ENCODE measurements at regions not wholly inside any gene's neighbourhood (a gene's known extent, or its start where the extent isn't known, plus 50 kb on each side); places are given as distances from the start of the nearest gene placed in this dataset.
"Not testable (repeated sequence)": the region's sequence is repeated elsewhere in the genome, so short reads cannot be mapped to it uniquely, and the experiment has no call there.

DNA sequence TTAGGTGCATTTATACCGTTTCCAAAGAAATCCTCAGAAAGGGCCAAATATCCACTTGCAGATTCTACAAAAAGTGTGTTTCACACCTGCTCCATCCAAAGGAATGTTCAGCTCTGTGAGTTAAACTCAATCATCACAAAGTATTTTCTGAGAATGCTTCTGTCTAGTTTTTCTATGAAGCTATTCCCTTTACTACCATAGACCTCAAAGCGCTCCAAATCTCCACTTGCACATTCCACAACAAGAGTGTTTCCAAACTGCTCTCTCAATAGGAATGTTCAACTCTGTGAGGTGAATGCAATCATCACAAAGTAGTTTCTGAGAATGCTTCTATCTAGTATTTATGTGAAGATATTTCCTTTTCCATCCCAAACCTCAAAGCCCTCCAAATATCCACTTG is 412.7 kb upstream of the WSB1 start:
- not testable (repeated sequence) for H3K36me3 ChIP-seq; H3K27me3 ChIP-seq (replicated peaks); H3K4me1 ChIP-seq (replicated peaks); DNase-seq (ENCODE audit: low read depth in 1 of 2, low spot score in 2 of 2); H3K4me3 ChIP-seq
- Histone ChIP-seq H3K9me3 (replicated peaks) (peaks cover 12% of the 10 kb centered on the region), H3K27ac (peak overlapping the region; percentile 23)

DNA sequence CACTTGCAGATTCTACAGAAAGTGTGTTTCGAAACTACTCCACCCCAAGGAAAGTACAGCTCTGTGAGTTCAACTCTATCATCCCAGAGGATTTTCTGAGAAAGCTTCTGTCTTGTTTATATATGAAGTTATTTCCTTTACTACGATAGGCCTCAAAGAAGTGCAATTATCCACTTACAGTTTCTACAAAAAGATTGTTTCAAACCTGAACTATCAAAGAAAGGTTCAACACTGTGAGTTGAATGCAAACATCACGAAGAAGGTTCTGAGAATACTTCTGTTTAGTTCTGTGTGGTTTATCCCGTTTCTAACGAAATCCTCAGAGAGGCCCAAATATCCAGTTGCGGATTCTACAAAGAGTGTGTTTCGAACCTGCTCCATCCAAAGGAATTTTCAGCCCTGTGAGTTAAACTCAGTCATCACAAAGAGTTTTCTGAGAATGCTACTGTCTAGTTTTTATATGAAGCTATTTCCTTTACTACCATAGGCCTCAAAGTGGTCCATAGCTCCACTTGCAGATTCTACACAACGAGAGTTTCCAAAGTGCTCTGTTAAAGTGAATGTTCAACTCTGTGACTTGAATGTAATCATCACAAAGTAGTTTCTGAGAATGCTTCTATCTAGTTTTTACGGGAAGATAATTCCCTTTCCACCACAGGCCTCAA is 411.7 kb upstream of the WSB1 start:
- not testable (repeated sequence) for H3K4me3 ChIP-seq; H3K27ac ChIP-seq; DNase-seq (ENCODE audit: low read depth in 1 of 2, low spot score in 2 of 2); H3K27me3 ChIP-seq (replicated peaks); H3K36me3 ChIP-seq; H3K9me3 ChIP-seq (replicated peaks); H3K4me1 ChIP-seq (replicated peaks)

DNA sequence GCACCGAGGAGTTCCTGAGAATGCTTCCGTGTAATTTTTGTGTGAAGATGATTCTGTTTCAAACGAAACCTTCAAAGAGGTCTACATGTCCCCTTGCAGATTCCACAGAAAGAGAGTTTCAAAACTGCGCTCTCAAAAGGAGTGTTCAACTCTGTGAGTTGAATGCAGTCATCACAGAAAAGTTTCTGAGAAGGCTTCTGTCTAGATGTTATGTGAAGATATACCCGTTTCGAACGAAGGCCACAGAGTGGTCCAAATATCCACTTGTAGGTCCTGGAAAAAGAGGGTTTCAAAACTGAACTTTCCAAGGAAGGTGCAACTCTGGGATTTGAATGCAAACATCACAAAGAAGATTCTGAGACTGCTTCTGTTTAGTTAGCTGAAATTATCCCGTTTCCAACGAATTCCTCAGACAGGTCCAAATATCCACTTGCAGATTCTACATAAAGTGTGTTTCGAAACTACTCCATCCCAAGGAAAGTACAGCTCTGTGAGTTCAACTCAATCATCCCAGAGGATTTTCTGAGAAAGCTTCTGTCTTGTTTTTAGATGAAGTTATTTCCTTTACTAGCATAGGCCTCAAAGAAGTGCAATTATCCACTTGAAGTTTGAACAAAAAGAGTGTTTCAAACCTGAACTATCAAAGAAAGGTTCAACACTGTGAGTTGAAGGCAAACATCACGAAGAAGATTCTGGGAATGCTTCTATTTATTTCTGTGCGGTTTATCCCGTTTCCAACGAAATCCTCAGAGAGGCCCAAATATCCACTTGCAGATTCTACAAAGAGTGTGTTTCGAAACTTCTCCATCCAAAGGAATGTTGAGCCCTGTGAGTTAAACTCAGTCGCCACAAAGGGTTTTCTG is 409.8 kb upstream of the WSB1 start:
- not testable (repeated sequence) for H3K36me3 ChIP-seq; H3K27me3 ChIP-seq (replicated peaks); H3K27ac ChIP-seq; DNase-seq (ENCODE audit: low read depth in 1 of 2, low spot score in 2 of 2); H3K4me3 ChIP-seq; H3K9me3 ChIP-seq (replicated peaks); H3K4me1 ChIP-seq (replicated peaks)

DNA sequence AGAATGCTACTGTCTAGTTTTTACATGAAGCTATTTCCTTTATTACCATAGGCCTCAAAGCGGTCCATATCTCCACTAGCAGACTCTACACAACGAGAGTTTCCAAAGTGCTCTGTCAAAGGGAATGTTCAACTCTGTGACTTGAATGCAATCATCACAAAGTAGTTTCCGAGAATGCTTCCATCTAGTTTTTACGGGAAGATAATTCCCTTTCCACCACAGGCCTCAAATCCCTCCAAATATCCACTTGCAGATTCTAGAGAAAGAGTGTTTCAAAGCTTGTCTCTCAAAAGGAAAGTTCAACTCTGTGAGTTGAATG is 409.2 kb upstream of the WSB1 start:
- H3K4me1 ChIP-seq (replicated peaks); H3K9me3 ChIP-seq (replicated peaks); H3K27ac ChIP-seq; H3K36me3 ChIP-seq; H3K4me3 ChIP-seq; DNase-seq (ENCODE audit: low read depth in 1 of 2, low spot score in 2 of 2); H3K27me3 ChIP-seq (replicated peaks): not testable (repeated sequence)

DNA sequence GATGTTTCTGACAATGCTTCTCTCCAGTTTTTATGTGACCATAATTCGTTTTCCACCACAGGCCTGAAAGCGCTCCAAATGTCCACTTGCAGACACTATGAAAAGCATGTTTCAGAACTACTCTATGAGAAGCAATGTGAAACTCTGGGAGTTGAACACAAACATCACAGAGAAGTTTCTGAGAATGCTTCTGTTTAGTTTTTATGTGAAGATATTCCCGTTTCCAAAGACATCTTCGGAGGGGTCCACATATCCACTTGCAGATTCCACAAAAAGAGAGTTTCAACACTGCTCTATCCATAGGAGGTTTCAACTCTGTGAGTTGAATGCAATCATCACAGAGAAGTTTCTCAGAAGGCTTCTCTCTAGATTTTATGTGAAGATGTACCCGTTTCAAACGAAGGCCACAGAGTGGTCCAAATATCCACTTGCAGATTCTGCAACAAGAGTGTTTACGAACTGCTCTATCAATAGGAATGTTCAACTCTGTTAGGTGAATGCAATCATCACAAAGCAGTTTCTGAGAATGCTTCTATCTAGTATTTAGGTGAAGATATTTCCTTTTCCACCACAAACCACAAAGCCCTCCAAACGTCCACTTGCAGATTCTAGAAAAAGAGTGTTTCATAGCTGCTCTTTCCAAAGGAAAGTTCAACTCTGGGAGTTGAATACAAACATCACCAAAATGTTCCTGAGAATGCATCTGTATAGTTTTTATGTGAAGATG is 408.5 kb upstream of the WSB1 start:
- not testable (repeated sequence) for H3K27me3 ChIP-seq (replicated peaks); H3K9me3 ChIP-seq (replicated peaks); H3K4me1 ChIP-seq (replicated peaks); H3K36me3 ChIP-seq; H3K4me3 ChIP-seq
- H3K27ac ChIP-seq = peak overlapping the region; percentile 47; the same call in 1 of the 2 replicates
- DNase-seq (ENCODE audit: low read depth in 1 of 2, low spot score in 2 of 2) = peak in 1 of 2 experiments; percentile 57

Measured in SJSA1 (cell line).